ENCODE measurements at regions not wholly inside any gene's neighbourhood (a gene's known extent, or its start where the extent isn't known, plus 50 kb on each side); places are given as distances from the start of the nearest gene placed in this dataset.

GRCh38 chr18:11392980-11393885 is 216.2 kb upstream of the SLC35G4 start:
- H3K9me3 ChIP-seq (ENCODE audit: insufficient read depth, low read depth, low read length), result no peaks in the 10 kb centered on the region
- peaks cover 8% of the 10 kb centered on the region; the same call in 1 of the 2 replicates for H3K4me1 ChIP-seq (ENCODE audit: insufficient read depth, low read length)
- H3K9ac ChIP-seq (ENCODE audit: low read depth, low read length), result no peak overlapping the region
- no peak overlapping the region for H3K27ac ChIP-seq (ENCODE audit: low read length)
- H3K36me3 ChIP-seq (ENCODE audit: insufficient read depth, low read depth, low read length), result no peaks in the 10 kb centered on the region
- H3K4me3 ChIP-seq (ENCODE audit: low read length), result no peak overlapping the region
- H3K27me3 ChIP-seq (ENCODE audit: insufficient read depth, low read length), result no peaks in the 10 kb centered on the region

GRCh38 chr18:11392292-11392691 is 217.1 kb upstream of the SLC35G4 start:
- H3K4me3 ChIP-seq (ENCODE audit: low read length), result no peak overlapping the region; the same call in 1 of the 2 replicates
- H3K9ac ChIP-seq (ENCODE audit: low read depth, low read length), result no peak overlapping the region
- H3K36me3 ChIP-seq (ENCODE audit: insufficient read depth, low read depth, low read length), result no peaks in the 10 kb centered on the region
- peaks cover 8% of the 10 kb centered on the region; the same call in 1 of the 2 replicates for H3K4me1 ChIP-seq (ENCODE audit: insufficient read depth, low read length)
- H3K27me3 ChIP-seq (ENCODE audit: insufficient read depth, low read length), result no peaks in the 10 kb centered on the region
- no peaks in the 10 kb centered on the region for H3K9me3 ChIP-seq (ENCODE audit: insufficient read depth, low read depth, low read length)
- no peak overlapping the region for H3K27ac ChIP-seq (ENCODE audit: low read length)

- Histone ChIP-seq H3K4me3 (ENCODE audit: low read length) (no peak overlapping the region; the same call in 1 of the 2 replicates), H3K4me1 (ENCODE audit: insufficient read depth, low read length) (peaks cover 8% of the 10 kb centered on the region; the same call in 1 of the 2 replicates), H3K27me3 (ENCODE audit: insufficient read depth, low read length) (no peaks in the 10 kb centered on the region), H3K9ac (ENCODE audit: low read depth, low read length) (no peak overlapping the region), H3K36me3 (ENCODE audit: insufficient read depth, low read depth, low read length) (no peaks in the 10 kb centered on the region), H3K27ac (ENCODE audit: low read length) (no peak overlapping the region), H3K9me3 (ENCODE audit: insufficient read depth, low read depth, low read length) (no peaks in the 10 kb centered on the region)
These were observed 217.7 kb upstream of the SLC35G4 start for GRCh38 chr18:11391661-11392060.

- H3K4me1 ChIP-seq (ENCODE audit: insufficient read depth, low read length), result peaks cover 8% of the 10 kb centered on the region; the same call in 1 of the 2 replicates
- H3K27me3 ChIP-seq (ENCODE audit: insufficient read depth, low read length), result no peaks in the 10 kb centered on the region
- no peak overlapping the region for H3K9ac ChIP-seq (ENCODE audit: low read depth, low read length)
- no peaks in the 10 kb centered on the region for H3K36me3 ChIP-seq (ENCODE audit: insufficient read depth, low read depth, low read length)
- no peak overlapping the region for H3K27ac ChIP-seq (ENCODE audit: low read length)
- no peaks in the 10 kb centered on the region for H3K9me3 ChIP-seq (ENCODE audit: insufficient read depth, low read depth, low read length)
- no peak overlapping the region for H3K4me3 ChIP-seq (ENCODE audit: low read length)
These were observed 220.4 kb upstream of the SLC35G4 start for GRCh38 chr18:11388755-11389680.

GRCh38 chr18:11387880-11388279 is 221.5 kb upstream of the SLC35G4 start:
- Histone ChIP-seq H3K36me3 (ENCODE audit: insufficient read depth, low read depth, low read length) (no peaks in the 10 kb centered on the region), H3K9ac (ENCODE audit: low read depth, low read length) (no peak overlapping the region), H3K9me3 (ENCODE audit: insufficient read depth, low read depth, low read length) (no peaks in the 10 kb centered on the region), H3K4me1 (ENCODE audit: insufficient read depth, low read length) (peaks cover 5% of the 10 kb centered on the region; the same call in 1 of the 2 replicates), H3K4me3 (ENCODE audit: low read length) (no peak overlapping the region), H3K27me3 (ENCODE audit: insufficient read depth, low read length) (no peaks in the 10 kb centered on the region), H3K27ac (ENCODE audit: low read length) (no peak overlapping the region)

GRCh38 chr18:11383381-11383780 is 226.0 kb upstream of the SLC35G4 start:
- Histone ChIP-seq H3K36me3 (ENCODE audit: insufficient read depth, low read depth, low read length) (no peaks in the 10 kb centered on the region), H3K9ac (ENCODE audit: low read depth, low read length) (no peak overlapping the region), H3K4me3 (ENCODE audit: low read length) (no peak overlapping the region), H3K9me3 (ENCODE audit: insufficient read depth, low read depth, low read length) (no peaks in the 10 kb centered on the region), H3K27ac (ENCODE audit: low read length) (no peak overlapping the region), H3K27me3 (ENCODE audit: insufficient read depth, low read length) (no peaks in the 10 kb centered on the region), H3K4me1 (ENCODE audit: insufficient read depth, low read length) (no peaks in the 10 kb centered on the region)

GRCh38 chr18:11380968-11381367 is 228.4 kb upstream of the SLC35G4 start:
- Histone ChIP-seq H3K4me3 (ENCODE audit: low read length) (no peak overlapping the region), H3K27ac (ENCODE audit: low read length) (no peak overlapping the region), H3K27me3 (ENCODE audit: insufficient read depth, low read length) (no peaks in the 10 kb centered on the region), H3K9me3 (ENCODE audit: insufficient read depth, low read depth, low read length) (no peaks in the 10 kb centered on the region), H3K4me1 (ENCODE audit: insufficient read depth, low read length) (no peaks in the 10 kb centered on the region), H3K36me3 (ENCODE audit: insufficient read depth, low read depth, low read length) (no peaks in the 10 kb centered on the region), H3K9ac (ENCODE audit: low read depth, low read length) (no peak overlapping the region)

- H3K4me1 ChIP-seq (ENCODE audit: insufficient read depth, low read length), result no peaks in the 10 kb centered on the region
- no peaks in the 10 kb centered on the region for H3K9me3 ChIP-seq (ENCODE audit: insufficient read depth, low read depth, low read length)
- H3K36me3 ChIP-seq (ENCODE audit: insufficient read depth, low read depth, low read length), result no peaks in the 10 kb centered on the region
- no peaks in the 10 kb centered on the region for H3K27me3 ChIP-seq (ENCODE audit: insufficient read depth, low read length)
- H3K9ac ChIP-seq (ENCODE audit: low read depth, low read length), result no peak overlapping the region
- no peak overlapping the region for H3K4me3 ChIP-seq (ENCODE audit: low read length)
- no peak overlapping the region for H3K27ac ChIP-seq (ENCODE audit: low read length)
These were observed 229.7 kb upstream of the SLC35G4 start for GRCh38 chr18:11379660-11380059.

- Histone ChIP-seq H3K4me1 (ENCODE audit: insufficient read depth, low read length) (no peaks in the 10 kb centered on the region), H3K27ac (ENCODE audit: low read length) (no peak overlapping the region), H3K9ac (ENCODE audit: low read depth, low read length) (no peak overlapping the region), H3K9me3 (ENCODE audit: insufficient read depth, low read depth, low read length) (no peaks in the 10 kb centered on the region), H3K27me3 (ENCODE audit: insufficient read depth, low read length) (no peaks in the 10 kb centered on the region), H3K4me3 (ENCODE audit: low read length) (no peak overlapping the region), H3K36me3 (ENCODE audit: insufficient read depth, low read depth, low read length) (no peaks in the 10 kb centered on the region)
These were observed 228.6 kb upstream of the PIEZO2 start for GRCh38 chr18:11377766-11378540.

- Histone ChIP-seq H3K27ac (ENCODE audit: low read length) (no peak overlapping the region), H3K27me3 (ENCODE audit: insufficient read depth, low read length) (no peaks in the 10 kb centered on the region), H3K9me3 (ENCODE audit: insufficient read depth, low read depth, low read length) (no peaks in the 10 kb centered on the region), H3K4me1 (ENCODE audit: insufficient read depth, low read length) (no peaks in the 10 kb centered on the region), H3K9ac (ENCODE audit: low read depth, low read length) (no peak overlapping the region), H3K36me3 (ENCODE audit: insufficient read depth, low read depth, low read length) (no peaks in the 10 kb centered on the region), H3K4me3 (ENCODE audit: low read length) (no peak overlapping the region)
These were observed 222.8 kb upstream of the PIEZO2 start for GRCh38 chr18:11372163-11372562.

GRCh38 chr18:11369556-11369955 is 220.2 kb upstream of the PIEZO2 start:
- Histone ChIP-seq H3K9me3 (ENCODE audit: insufficient read depth, low read depth, low read length) (no peaks in the 10 kb centered on the region), H3K27ac (ENCODE audit: low read length) (no peak overlapping the region), H3K27me3 (ENCODE audit: insufficient read depth, low read length) (no peaks in the 10 kb centered on the region), H3K9ac (ENCODE audit: low read depth, low read length) (no peak overlapping the region), H3K4me3 (ENCODE audit: low read length) (no peak overlapping the region), H3K36me3 (ENCODE audit: insufficient read depth, low read depth, low read length) (no peaks in the 10 kb centered on the region), H3K4me1 (ENCODE audit: insufficient read depth, low read length) (no peaks in the 10 kb centered on the region)
